GM12891 (cell line): ENCODE measurements at regions not wholly inside any gene's neighbourhood (a gene's known extent, or its start where the extent isn't known, plus 50 kb on each side); places are given as distances from the start of the nearest gene placed in this dataset.

Source experiments
- POLR2A ChIP-seq: IDR thresholded peaks from 2 replicates; pipeline ENCODE4 v1.6.1; 2011; ENCODE audit warnings: low read depth, low read length, control low read depth
- POLR2AphosphoS5 ChIP-seq: IDR thresholded peaks from 2 replicates; pipeline ENCODE4 v1.6.1; 2011; ENCODE audit warnings: low read depth, low read length, control low read depth
- TAF1 ChIP-seq: IDR thresholded peaks from 2 replicates; pipeline ENCODE4 v1.6.1; 2011; ENCODE audit warnings: low read depth, low read length, control low read depth

- TF ChIP-seq POLR2AphosphoS5, result no peak
- no peak for TF ChIP-seq POLR2A
- no peak for TF ChIP-seq TAF1
Observed at GRCh38 chr13:78372581-78372980, 230.8 kb downstream of the POU4F1 start.
